SK-N-SH treated with all-trans-retinoic acid at 6 μM for 48 hours (cell line): ENCODE measurements at regions not wholly inside any gene's neighbourhood (a gene's known extent, or its start where the extent isn't known, plus 50 kb on each side); places are given as distances from the start of the nearest gene placed in this dataset.

ENCODE experiments used
- ARNTL ChIP-seq: fragments of 450-650 bp; formaldehyde crosslinking; IDR thresholded peaks from 2 replicates; pipeline ENCODE4 v1.5.0; 2020; ENCODE audit warnings: low read depth, mild to moderate bottlenecking, moderate library complexity, borderline replicate concordance
- CREB5 ChIP-seq: fragments of 250-450 bp; sonication (Bioruptor Pico); IDR thresholded peaks from 2 replicates; pipeline ENCODE4 v1.5.1; 2020; ENCODE audit warnings: low read depth, mild to moderate bottlenecking, moderate library complexity
- CSDC2 ChIP-seq: fragments of 250-450 bp; sonication (Bioruptor Pico); IDR thresholded peaks from 2 replicates; pipeline ENCODE4 v1.5.0; 2020; ENCODE audit warnings: mild to moderate bottlenecking, moderate library complexity
- GLIS3 ChIP-seq: fragments of 250-450 bp; sonication (Bioruptor Pico); IDR thresholded peaks from 2 replicates; pipeline ENCODE4 v1.5.0; 2020; ENCODE audit warnings: mild to moderate bottlenecking, moderate library complexity
- ISL1 ChIP-seq: fragments of 250-450 bp; sonication (Bioruptor Pico); IDR thresholded peaks from 2 replicates; pipeline ENCODE4 v2.1.2; 2022; ENCODE audit warnings: mild to moderate bottlenecking, moderate library complexity
- OSR1 ChIP-seq: fragments of 250-450 bp; sonication (Bioruptor Pico); IDR thresholded peaks from 2 replicates; pipeline ENCODE4 v1.8.0; 2022; ENCODE audit warnings: moderate library complexity, mild to moderate bottlenecking, inconsistent platforms
- PATZ1 ChIP-seq: fragments of 250-450 bp; sonication (Bioruptor Pico); IDR thresholded peaks from 2 replicates; pipeline ENCODE4 v1.8.0; 2020; ENCODE audit warnings: mild to moderate bottlenecking, moderate library complexity, borderline replicate concordance
- PPARA ChIP-seq: fragments of 250-450 bp; sonication (Bioruptor Pico); IDR thresholded peaks from 2 replicates; pipeline ENCODE4 v1.5.0; 2020; ENCODE audit warnings: mild to moderate bottlenecking, borderline replicate concordance
- TCF4 ChIP-seq: fragments of 250-450 bp; sonication (Bioruptor Pico); IDR thresholded peaks from 2 replicates; pipeline ENCODE4 v1.8.0; 2021; ENCODE audit warnings: mild to moderate bottlenecking, moderate library complexity, borderline replicate concordance
- TSHZ2 ChIP-seq: fragments of 250-450 bp; sonication (Bioruptor Pico); IDR thresholded peaks from 2 replicates; pipeline ENCODE4 v1.5.0; 2020; ENCODE audit warnings: mild to moderate bottlenecking, moderate library complexity
- ZFP3 ChIP-seq: fragments of 250-450 bp; sonication (Bioruptor Pico); IDR thresholded peaks from 2 replicates; pipeline ENCODE4 v1.5.0; 2020; ENCODE audit warnings: mild to moderate bottlenecking, moderate library complexity
- ZFP30 ChIP-seq: fragments of 450-650 bp; formaldehyde crosslinking; IDR thresholded peaks from 2 replicates; pipeline ENCODE4 v1.5.0; 2022; ENCODE audit warnings: mild to moderate bottlenecking, moderate library complexity
- ZNF8 ChIP-seq: fragments of 450-650 bp; formaldehyde crosslinking; IDR thresholded peaks from 2 replicates; pipeline ENCODE4 v1.5.0; 2020; ENCODE audit warnings: mild to moderate bottlenecking, moderate library complexity

- TF ChIP-seq CREB5 (no peak), PPARA (CRISPR knock-in tag) (no peak), ISL1 (no peak), OSR1 (CRISPR knock-in tag) (no peak), ZFP30 (CRISPR knock-in tag) (no peak), ZFP3 (no peak), CSDC2 (no peak), PATZ1 (no peak), TSHZ2 (CRISPR knock-in tag) (no peak), ARNTL (no peak), GLIS3 (no peak), ZNF8 (CRISPR knock-in tag) (no peak), TCF4 (no peak)
These were observed 58.1 kb upstream of the CBFA2T3 start for GRCh38 chr16:89034971-89035668.
